Renal cortex interstitium (tissue), 11 donors: ENCODE measurements at regions not wholly inside any gene's neighbourhood (a gene's known extent, or its start where the extent isn't known, plus 50 kb on each side); places are given as distances from the start of the nearest gene placed in this dataset.
A peak's percentile ranks its signal among the peaks of the same experiment; 100 is the strongest.

ENCODE experiments used
- DNase-seq, 11 donors: peaks; one replicate each; pipeline ENCODE4 v3.0.0-alpha.2; 2013; ENCODE audit warnings: low read depth in 9 of 11, low spot score in 4 of 11; ENCODE audit errors: extremely low read depth in 1 of 11

- DNase-seq = no peak
Measured at GRCh38 chr12:94733727-94734126, 83.4 kb upstream of the TMCC3 start.

GRCh38 chr12:94732367-94732990 is 82.1 kb upstream of the TMCC3 start:
- no peak for DNase-seq

GRCh38 chr12:94731733-94732360 is 81.5 kb upstream of the TMCC3 start:
- no peak for DNase-seq

- DNase-seq = no peak
Measured at GRCh38 chr12:94730847-94731246, 80.5 kb upstream of the TMCC3 start.

- no peak for DNase-seq
Measured at GRCh38 chr12:94726236-94726835, 76.0 kb upstream of the TMCC3 start.

- no peak for DNase-seq
Measured at GRCh38 chr12:94725375-94726168, 75.2 kb upstream of the TMCC3 start.

- no peak for DNase-seq
Measured at GRCh38 chr12:94722664-94723063, 72.3 kb upstream of the TMCC3 start.

GRCh38 chr12:94721173-94721572 is 70.8 kb upstream of the TMCC3 start:
- no peak for DNase-seq

- no peak for DNase-seq
Measured at GRCh38 chr12:94718114-94718513, 67.8 kb upstream of the TMCC3 start.

GRCh38 chr12:94717656-94718055 is 67.3 kb upstream of the TMCC3 start:
- no peak for DNase-seq

- DNase-seq = no peak
Measured at GRCh38 chr12:94717108-94717507, 66.8 kb upstream of the TMCC3 start.

- no peak for DNase-seq
Measured at GRCh38 chr12:94716339-94716738, 66.0 kb upstream of the TMCC3 start.

- DNase-seq = no peak
Measured at GRCh38 chr12:94714378-94715114, 64.2 kb upstream of the TMCC3 start.

- peak in 1 of 11 donors; percentile 40 for DNase-seq
Measured at GRCh38 chr12:94712815-94713515, 62.6 kb upstream of the TMCC3 start.

- no peak for DNase-seq
Measured at GRCh38 chr12:94710933-94711332, 60.6 kb upstream of the TMCC3 start.

GRCh38 chr12:94707892-94708291 is 57.5 kb upstream of the TMCC3 start:
- peak in 8 of 11 donors; percentile 53 to 74 (median 65) for DNase-seq

- no peak for DNase-seq
Measured at GRCh38 chr12:94707036-94707435, 56.7 kb upstream of the TMCC3 start.

- DNase-seq = no peak
Measured at GRCh38 chr12:94706250-94706661, 55.9 kb upstream of the TMCC3 start.

GRCh38 chr12:94705676-94706075 is 55.3 kb upstream of the TMCC3 start:
- no peak for DNase-seq
